ENCODE measurements at regions not wholly inside any gene's neighbourhood (a gene's known extent, or its start where the extent isn't known, plus 50 kb on each side); places are given as distances from the start of the nearest gene placed in this dataset.

GRCh38 chr19:23563326-23563725, 123.7 kb downstream of the ZNF675 start:
- ATAC-seq: no peak

GRCh38 chr19:23561341-23561740, 125.7 kb downstream of the ZNF675 start:
- no peaks in the 10 kb centered on the region for H3K4me1 Mint-ChIP-seq
- H3K36me3 Mint-ChIP-seq: peaks cover 13% of the 10 kb centered on the region
- Histone ChIP-seq H3K36me3 (ENCODE audit: control insufficient read depth, insufficient read depth, low read length) (no peaks in the 10 kb centered on the region), H3K27me3 (ENCODE audit: control insufficient read depth, insufficient read depth, low read length) (no peaks in the 10 kb centered on the region), H3K4me3 (ENCODE audit: low read length) (no peak overlapping the region), H3K4me1 (ENCODE audit: control insufficient read depth, insufficient read depth, low read length) (no peaks in the 10 kb centered on the region), H3K9me3 (ENCODE audit: control insufficient read depth, insufficient read depth, low read length) (peaks cover 13% of the 10 kb centered on the region), H3K27ac (ENCODE audit: low read length) (no peak overlapping the region)
- intact Hi-C loops (cut with micrococcal nuclease): no loop called here
- ATAC-seq (no peak), DNase-seq (no peak)
- no peaks in the 10 kb centered on the region for H3K27me3 Mint-ChIP-seq (ENCODE audit: low read depth in 2 of 2)
- H3K9me3 Mint-ChIP-seq: peaks cover 15 to 23% of the 10 kb centered on the region in 2 donors
- no peak overlapping the region for H3K4me3 Mint-ChIP-seq
- 96% methylated on average over 2 of the region's 2 CpGs for WGBS (ENCODE audit: insufficient coverage)
- no peak for TF ChIP-seq CTCF (IDR thresholded peaks at IDR 0.05)
- H3K27ac Mint-ChIP-seq: no peak overlapping the region

More at GRCh38 chr19:23563326-23563725, 123.7 kb downstream of the ZNF675 start:
- no peaks in the 10 kb centered on the region for H3K4me1 ChIP-seq (ENCODE audit: control insufficient read depth, insufficient read depth, low read length)
- intact Hi-C loops (cut with micrococcal nuclease): no loop called here
- H3K27ac ChIP-seq (ENCODE audit: low read length): no peak overlapping the region
- peaks cover 17% of the 10 kb centered on the region for H3K9me3 ChIP-seq (ENCODE audit: control insufficient read depth, insufficient read depth, low read length)
- no peaks in the 10 kb centered on the region for H3K27me3 ChIP-seq (ENCODE audit: control insufficient read depth, insufficient read depth, low read length)
- DNase-seq: no peak
- H3K36me3 ChIP-seq (ENCODE audit: control insufficient read depth, insufficient read depth, low read length): no peaks in the 10 kb centered on the region
- H3K4me1 Mint-ChIP-seq: no peaks in the 10 kb centered on the region
- H3K9me3 Mint-ChIP-seq: peaks cover 17 to 29% of the 10 kb centered on the region in 2 donors
- no peaks in the 10 kb centered on the region for H3K27me3 Mint-ChIP-seq (ENCODE audit: low read depth in 2 of 2)
- no peak overlapping the region for H3K4me3 Mint-ChIP-seq
- peaks cover 13% of the 10 kb centered on the region for H3K36me3 Mint-ChIP-seq
- WGBS (ENCODE audit: insufficient coverage): 79% methylated on average over 1 of the region's 1 CpG
- no peak for TF ChIP-seq CTCF (IDR thresholded peaks at IDR 0.05)
- H3K4me3 ChIP-seq (ENCODE audit: low read length): no peak overlapping the region
- no peak overlapping the region for H3K27ac Mint-ChIP-seq

GRCh38 chr19:23560051-23560450, 127.0 kb downstream of the ZNF675 start:
- H3K9me3 Mint-ChIP-seq: peaks cover 17 to 27% of the 10 kb centered on the region in 2 donors
- H3K9me3 ChIP-seq (ENCODE audit: control insufficient read depth, insufficient read depth, low read length): peaks cover 13% of the 10 kb centered on the region
- 89% methylated on average over 2 of the region's 2 CpGs for WGBS (ENCODE audit: insufficient coverage)
- no peak for ATAC-seq
- DNase-seq: no peak
- no peaks in the 10 kb centered on the region for H3K27me3 ChIP-seq (ENCODE audit: control insufficient read depth, insufficient read depth, low read length)
- H3K27me3 Mint-ChIP-seq (ENCODE audit: low read depth in 2 of 2): no peaks in the 10 kb centered on the region
- TF ChIP-seq CTCF (IDR thresholded peaks at IDR 0.05): no peak
- no peak overlapping the region for H3K4me3 ChIP-seq (ENCODE audit: low read length)
- H3K36me3 ChIP-seq (ENCODE audit: control insufficient read depth, insufficient read depth, low read length): no peaks in the 10 kb centered on the region
- no peak overlapping the region for H3K27ac Mint-ChIP-seq
- H3K4me3 Mint-ChIP-seq: no peak overlapping the region
- H3K36me3 Mint-ChIP-seq: peaks cover 8% of the 10 kb centered on the region
- H3K4me1 Mint-ChIP-seq: no peaks in the 10 kb centered on the region
- intact Hi-C loops (cut with micrococcal nuclease): no loop called here
- no peaks in the 10 kb centered on the region for H3K4me1 ChIP-seq (ENCODE audit: control insufficient read depth, insufficient read depth, low read length)
- no peak overlapping the region for H3K27ac ChIP-seq (ENCODE audit: low read length)

- Mint-ChIP-seq H3K36me3 (no peaks in the 10 kb centered on the region), H3K4me1 (no peaks in the 10 kb centered on the region), H3K9me3 (peaks cover 14 to 18% of the 10 kb centered on the region in 2 donors), H3K27ac (no peak overlapping the region), H3K4me3 (no peak overlapping the region), H3K27me3 (ENCODE audit: low read depth in 2 of 2) (no peaks in the 10 kb centered on the region)
- no peak overlapping the region for H3K27ac ChIP-seq (ENCODE audit: low read length)
- no peaks in the 10 kb centered on the region for H3K4me1 ChIP-seq (ENCODE audit: control insufficient read depth, insufficient read depth, low read length)
- peaks cover 17% of the 10 kb centered on the region for H3K9me3 ChIP-seq (ENCODE audit: control insufficient read depth, insufficient read depth, low read length)
- H3K27me3 ChIP-seq (ENCODE audit: control insufficient read depth, insufficient read depth, low read length): no peaks in the 10 kb centered on the region
- no peaks in the 10 kb centered on the region for H3K36me3 ChIP-seq (ENCODE audit: control insufficient read depth, insufficient read depth, low read length)
- intact Hi-C loops (cut with micrococcal nuclease): no loop called here
- H3K4me3 ChIP-seq (ENCODE audit: low read length): no peak overlapping the region
- 88% methylated on average over 4 of the region's 4 CpGs for WGBS (ENCODE audit: insufficient coverage)
- TF ChIP-seq CTCF (IDR thresholded peaks at IDR 0.05): no peak
- ATAC-seq (no peak), DNase-seq (no peak)
Measured at GRCh38 chr19:23558541-23558940, 128.5 kb downstream of the ZNF675 start.
